Activated B cell treated with CpG ODN at 0.5 μM for 24 hours (primary cell): ENCODE measurements at regions not wholly inside any gene's neighbourhood (a gene's known extent, or its start where the extent isn't known, plus 50 kb on each side); places are given as distances from the start of the nearest gene placed in this dataset.

Experiments
- ATAC-seq: fragments of 200-7000 bp; cut with Tn5 transposase; one replicate; pipeline ENCODE4 v1.10.0; 2021; ENCODE audit warnings: low read depth, mild to moderate bottlenecking, moderate library complexity
- CTCF ChIA-PET: fragments of 350-600 bp; sonication (Branson Sonifier 250); formaldehyde crosslinking; loops from one replicate; lab custom pipeline; 2021; ENCODE audit warnings: antibody characterized with exemption; lab: Charles Lee
- POLR2A ChIA-PET: fragments of 350-600 bp; sonication (Branson Sonifier 250); formaldehyde crosslinking; loops from one replicate; lab custom pipeline; 2021; ENCODE audit warnings: antibody characterized with exemption; lab: Charles Lee
- DNase-seq: peaks from one replicate; pipeline ENCODE4 v3.0.0; 2022
- H3K27ac Mint-ChIP-seq: one replicate; pipeline ENCODE4 v1.8.0; 2020; ENCODE audit warnings: mixed read lengths
- H3K27me3 Mint-ChIP-seq: one replicate; pipeline ENCODE4 v1.8.0; 2021; ENCODE audit warnings: mixed read lengths
- H3K36me3 Mint-ChIP-seq: one replicate; pipeline ENCODE4 v1.8.0; 2021; ENCODE audit warnings: low read depth, mixed read lengths
- H3K4me1 Mint-ChIP-seq: one replicate; pipeline ENCODE4 v1.8.0; 2021; ENCODE audit warnings: mixed read lengths
- H3K4me3 Mint-ChIP-seq: one replicate; pipeline ENCODE4 v1.8.0; 2020; ENCODE audit warnings: mild to moderate bottlenecking, mixed read lengths
- H3K9me3 Mint-ChIP-seq: one replicate; pipeline ENCODE4 v1.8.0; 2020; ENCODE audit warnings: mixed read lengths
- intact Hi-C: fragments of 100-400 bp; cut with micrococcal nuclease; formaldehyde crosslinking; loops from one replicate; pipeline ENCODE4 v1.15.1; 2024
- TF ChIP-seq, protein P1 (sequence below): fragments of 200-600 bp; IDR thresholded peaks from one replicate; pipeline ENCODE4 v1.8.0; 2022; ENCODE audit warnings: antibody characterized with exemption, mild to moderate bottlenecking

DNA sequence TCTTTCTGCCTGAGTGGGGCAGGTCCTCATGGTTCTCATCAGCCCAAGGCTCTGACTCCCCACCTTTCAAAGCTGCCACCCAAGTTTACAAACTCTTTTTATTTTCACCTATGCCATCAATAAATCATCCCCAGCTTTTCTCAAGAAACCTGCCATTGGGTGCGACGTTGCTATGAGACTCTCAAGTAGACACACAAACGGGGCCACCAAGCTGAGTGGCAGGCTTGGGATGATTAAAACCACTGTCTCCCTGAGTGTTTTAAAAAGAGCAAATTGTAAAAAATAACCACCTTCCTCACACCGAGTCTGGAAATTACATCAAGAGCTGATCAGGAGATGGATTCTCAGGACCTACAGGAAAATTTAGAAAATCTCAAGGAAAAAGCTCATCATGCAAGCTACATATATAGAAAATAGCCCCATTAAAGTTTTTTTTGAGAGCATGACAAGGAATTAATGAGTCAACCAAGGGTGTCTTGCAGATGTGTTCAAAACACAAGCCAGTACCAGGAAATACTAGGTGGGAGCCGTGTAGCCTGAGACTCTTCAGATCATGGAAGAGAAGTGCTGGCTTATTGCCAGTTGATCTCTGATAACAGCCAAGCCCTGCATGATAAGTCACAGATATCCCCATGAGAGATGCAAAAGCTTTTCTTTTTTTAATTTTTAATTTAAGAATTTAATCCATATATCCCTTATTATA is 158.4 kb upstream of the BACE2 start:
- Mint-ChIP-seq H3K27ac (no peak overlapping the region), H3K27me3 (no peaks in the 10 kb centered on the region), H3K4me3 (no peak overlapping the region), H3K36me3 (no peaks in the 10 kb centered on the region), H3K4me1 (no peaks in the 10 kb centered on the region), H3K9me3 (no peaks in the 10 kb centered on the region)
- DNase-seq (no peak), ATAC-seq (no peak)
- TF ChIP-seq, protein P1, sequence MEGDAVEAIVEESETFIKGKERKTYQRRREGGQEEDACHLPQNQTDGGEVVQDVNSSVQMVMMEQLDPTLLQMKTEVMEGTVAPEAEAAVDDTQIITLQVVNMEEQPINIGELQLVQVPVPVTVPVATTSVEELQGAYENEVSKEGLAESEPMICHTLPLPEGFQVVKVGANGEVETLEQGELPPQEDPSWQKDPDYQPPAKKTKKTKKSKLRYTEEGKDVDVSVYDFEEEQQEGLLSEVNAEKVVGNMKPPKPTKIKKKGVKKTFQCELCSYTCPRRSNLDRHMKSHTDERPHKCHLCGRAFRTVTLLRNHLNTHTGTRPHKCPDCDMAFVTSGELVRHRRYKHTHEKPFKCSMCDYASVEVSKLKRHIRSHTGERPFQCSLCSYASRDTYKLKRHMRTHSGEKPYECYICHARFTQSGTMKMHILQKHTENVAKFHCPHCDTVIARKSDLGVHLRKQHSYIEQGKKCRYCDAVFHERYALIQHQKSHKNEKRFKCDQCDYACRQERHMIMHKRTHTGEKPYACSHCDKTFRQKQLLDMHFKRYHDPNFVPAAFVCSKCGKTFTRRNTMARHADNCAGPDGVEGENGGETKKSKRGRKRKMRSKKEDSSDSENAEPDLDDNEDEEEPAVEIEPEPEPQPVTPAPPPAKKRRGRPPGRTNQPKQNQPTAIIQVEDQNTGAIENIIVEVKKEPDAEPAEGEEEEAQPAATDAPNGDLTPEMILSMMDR = no peak
- ChIA-PET CTCF (interaction anchor here (1.1 kb wide), 1 partner anchor 26 kb away, joined by 3 read pairs; no protein-coding TSS in a partner anchor), POLR2A (no interaction called here)
- intact Hi-C loops = no loop called here

DNA sequence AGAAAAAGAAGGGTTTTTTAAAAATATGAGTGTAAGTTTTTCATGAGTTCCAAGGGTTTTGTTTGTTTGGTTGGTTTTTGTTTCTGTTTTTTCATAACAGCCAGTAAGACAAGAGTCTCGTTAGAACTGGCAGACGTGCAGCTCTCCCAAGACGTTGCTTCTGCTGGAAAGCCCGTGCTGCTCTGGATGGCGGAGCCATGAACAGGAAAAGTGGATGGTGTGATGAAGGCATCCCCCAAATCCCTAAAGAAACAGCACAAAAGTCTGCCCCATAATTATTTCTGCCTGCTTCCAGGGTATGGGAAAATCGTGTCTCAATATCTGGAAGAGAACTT is 157.9 kb upstream of the BACE2 start:
- no peaks in the 10 kb centered on the region for H3K4me1 Mint-ChIP-seq
- POLR2A ChIA-PET = no interaction called here
- TF ChIP-seq, protein P1 = no peak
- H3K36me3 Mint-ChIP-seq = no peaks in the 10 kb centered on the region
- CTCF ChIA-PET = no interaction called here
- no peaks in the 10 kb centered on the region for H3K27me3 Mint-ChIP-seq
- no peak overlapping the region for H3K27ac Mint-ChIP-seq
- no peaks in the 10 kb centered on the region for H3K9me3 Mint-ChIP-seq
- DNase-seq = no peak
- no peak overlapping the region for H3K4me3 Mint-ChIP-seq
- no peak for ATAC-seq
- intact Hi-C loops = no loop called here

DNA sequence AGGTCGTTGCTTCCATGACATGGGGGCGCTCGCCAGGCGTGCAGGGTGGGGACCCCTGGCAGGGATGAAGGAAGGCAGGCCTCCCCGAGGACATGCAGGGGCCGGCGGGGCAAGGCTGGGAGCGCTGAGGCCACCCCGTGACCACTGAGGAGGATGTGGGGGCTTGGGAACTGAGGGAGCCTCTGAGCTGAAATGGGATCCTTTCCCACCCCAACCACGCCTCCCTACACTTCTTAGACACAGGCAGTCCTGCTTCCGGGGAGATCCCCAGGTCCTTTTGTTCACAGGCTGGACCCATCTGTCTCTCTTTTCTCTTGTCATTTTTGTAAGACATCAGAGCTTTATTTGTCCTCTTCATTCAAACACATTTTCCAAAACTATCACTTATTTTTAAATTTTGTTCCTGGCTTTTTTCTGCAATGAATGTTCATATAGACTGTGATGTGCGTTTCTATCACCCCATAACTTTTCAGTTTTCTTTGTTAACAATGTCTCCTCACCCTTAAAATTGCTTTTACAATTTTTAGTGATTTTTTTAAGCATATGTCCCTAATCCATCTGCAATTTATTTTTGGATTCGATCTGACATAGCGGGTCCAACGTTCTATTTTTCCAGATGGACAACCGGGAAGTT is 156.7 kb upstream of the BACE2 start:
- Mint-ChIP-seq H3K4me3 (no peak overlapping the region), H3K36me3 (no peaks in the 10 kb centered on the region), H3K27ac (no peak overlapping the region), H3K9me3 (no peaks in the 10 kb centered on the region), H3K4me1 (no peaks in the 10 kb centered on the region), H3K27me3 (no peaks in the 10 kb centered on the region)
- ATAC-seq = no peak
- TF ChIP-seq, protein P1 = no peak
- DNase-seq = no peak
- POLR2A ChIA-PET = no interaction called here
- intact Hi-C loops = no loop called here
- CTCF ChIA-PET = interaction anchor here (0.9 kb wide), 1 partner anchor 11 kb away, joined by 3 read pairs; no protein-coding TSS in a partner anchor

DNA sequence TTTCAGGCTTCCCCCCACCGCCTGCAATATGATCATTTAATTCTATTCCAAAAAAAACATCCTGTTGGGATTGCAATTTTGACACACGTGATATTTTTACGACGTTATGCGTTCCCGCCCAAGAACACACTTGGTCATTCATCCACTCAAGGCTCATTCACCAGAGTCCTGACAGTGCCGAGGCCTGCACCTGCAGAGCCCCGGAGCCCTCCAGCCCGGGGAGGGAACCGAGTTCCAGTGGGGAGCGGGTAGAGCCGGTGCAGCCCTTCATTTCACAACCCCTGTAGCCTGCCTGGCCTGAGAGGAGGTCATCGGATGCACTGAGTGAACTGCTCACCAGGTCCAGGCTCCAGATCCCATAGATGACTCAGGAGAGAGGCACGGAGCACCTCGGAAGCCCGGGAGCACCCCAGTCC is 156.0 kb upstream of the BACE2 start:
- POLR2A ChIA-PET = no interaction called here
- intact Hi-C loops = no loop called here
- H3K9me3 Mint-ChIP-seq = no peaks in the 10 kb centered on the region
- H3K27ac Mint-ChIP-seq = no peak overlapping the region
- no peak for ATAC-seq
- TF ChIP-seq, protein P1 = no peak
- no peak for DNase-seq
- CTCF ChIA-PET = no interaction called here
- no peaks in the 10 kb centered on the region for H3K36me3 Mint-ChIP-seq
- no peaks in the 10 kb centered on the region for H3K27me3 Mint-ChIP-seq
- no peak overlapping the region for H3K4me3 Mint-ChIP-seq
- no peaks in the 10 kb centered on the region for H3K4me1 Mint-ChIP-seq

DNA sequence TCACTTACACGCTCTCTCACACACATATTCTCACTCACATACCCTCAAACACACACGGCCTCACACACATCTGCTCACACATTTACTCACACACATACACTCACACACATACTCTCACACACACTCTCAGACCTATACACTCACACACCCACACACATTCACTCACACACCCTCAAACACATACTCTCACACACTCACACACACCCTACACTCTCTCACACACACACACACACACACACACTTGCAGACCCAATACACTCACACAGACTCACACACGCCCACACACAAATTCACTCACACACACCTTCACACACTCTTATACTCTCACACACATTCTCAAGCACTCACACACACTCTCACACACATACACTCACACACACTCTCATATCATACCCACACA is 155.5 kb upstream of the BACE2 start:
- H3K27ac Mint-ChIP-seq = no peak overlapping the region
- DNase-seq (no peak), ATAC-seq (no peak)
- TF ChIP-seq, protein P1 = no peak
- H3K4me3 Mint-ChIP-seq = no peak overlapping the region
- CTCF ChIA-PET = no interaction called here
- H3K27me3 Mint-ChIP-seq = no peaks in the 10 kb centered on the region
- no peaks in the 10 kb centered on the region for H3K9me3 Mint-ChIP-seq
- no peaks in the 10 kb centered on the region for H3K36me3 Mint-ChIP-seq
- intact Hi-C loops = no loop called here
- H3K4me1 Mint-ChIP-seq = no peaks in the 10 kb centered on the region
- POLR2A ChIA-PET = no interaction called here
